Breast epithelium (tissue), 4 donors: ENCODE measurements at regions not wholly inside any gene's neighbourhood (a gene's known extent, or its start where the extent isn't known, plus 50 kb on each side); places are given as distances from the start of the nearest gene placed in this dataset.
A peak's percentile ranks its signal among the peaks of the same experiment; 100 is the strongest.
"Not testable (repeated sequence)": the region's sequence is repeated elsewhere in the genome, so short reads cannot be mapped to it uniquely, and the experiment has no call there.

Experiments used
- DNase-seq, 2 donors: peaks; one replicate each; pipeline ENCODE4 v3.0.0-alpha.2; 2019; ENCODE audit warnings: low spot score in 2 of 2
- H3K27ac ChIP-seq, 2 donors: fragments of 200-600 bp; sonication (generic) in 1 of 2; one replicate each; pipeline ENCODE4 v1.5.1; 2016 to 2019; ENCODE audit warnings: mild to moderate bottlenecking in 1 of 2
- H3K27me3 ChIP-seq, 2 donors: fragments of 200-600 bp; sonication (generic) in 1 of 2; one replicate each; pipeline versions ENCODE4 v1.5.1 to v1.6.0; 2017 to 2019; ENCODE audit warnings: control low read depth in 1 of 2, mild to moderate bottlenecking in 1 of 2
- H3K36me3 ChIP-seq: fragments of 200-600 bp; one replicate; pipeline ENCODE4 v1.5.1; 2019
- H3K4me1 ChIP-seq, 2 donors: fragments of 200-600 bp; sonication (generic); one replicate each; pipeline ENCODE4 v1.5.1; 2016 to 2019; ENCODE audit warnings: control low read depth in 1 of 2
- H3K4me3 ChIP-seq, 3 donors: fragments of 200-600 bp; sonication (generic); 1 replicate in 2 of 3; 2 replicates in 1 of 3; pipeline ENCODE4 v1.5.1; 2016 to 2019; ENCODE audit warnings: mild to moderate bottlenecking in 3 of 3, moderate library complexity in 2 of 3
- H3K9me3 ChIP-seq, 2 donors: fragments of 200-600 bp; sonication (generic) in 1 of 2; one replicate each; pipeline ENCODE4 v1.5.1; 2016 to 2019; ENCODE audit warnings: control low read depth in 1 of 2
- CTCF ChIP-seq, 3 donors: fragments of 450-650 bp; IDR thresholded peaks; one replicate each; pipeline ENCODE4 v1.5.1; 2016 to 2017; ENCODE audit warnings: antibody characterized with exemption in 3 of 3, mild to moderate bottlenecking in 3 of 3, moderate library complexity in 3 of 3
- POLR2A ChIP-seq: fragments of 450-650 bp; IDR thresholded peaks from one replicate; pipeline ENCODE4 v1.6.1; 2016; ENCODE audit warnings: antibody characterized with exemption, mild to moderate bottlenecking, moderate library complexity
- POLR2AphosphoS5 ChIP-seq, 3 donors: sonication (generic); formaldehyde crosslinking; IDR thresholded peaks; one replicate each; pipeline ENCODE4 v1.6.1; 2017; ENCODE audit warnings: antibody characterized with exemption in 3 of 3
- intact Hi-C: fragments of 100-400 bp; cut with DNase I; formaldehyde crosslinking; loops from one replicate; pipeline ENCODE4 v1.15.1; 2023; ENCODE audit warnings: low total_unique reads

- Histone ChIP-seq H3K4me3 (no peak overlapping the region), H3K4me1 (no peaks in the 10 kb centered on the region), H3K9me3 (no peaks in the 10 kb centered on the region), H3K27ac (no peak overlapping the region), H3K36me3 (no peaks in the 10 kb centered on the region), H3K27me3 (no peaks in the 10 kb centered on the region)
- intact Hi-C loops, result no loop called here
- DNase-seq, result no peak
- TF ChIP-seq CTCF (IDR thresholded peaks at IDR 0.05) (no peak), POLR2A (no peak), POLR2AphosphoS5 (IDR thresholded peaks at IDR 0.05) (no peak)
Measured at GRCh38 chr2:234898534-234899053, 53.2 kb upstream of the SH3BP4 start.

GRCh38 chr2:234888442-234888841, 63.4 kb upstream of the SH3BP4 start:
- H3K9me3 ChIP-seq, DNase-seq, H3K27me3 ChIP-seq, H3K36me3 ChIP-seq, H3K4me1 ChIP-seq: not testable (repeated sequence)
- intact Hi-C loops, result loop anchor here (5.0 kb wide), 1 partner anchor 159 kb away; no protein-coding TSS in a partner anchor
- H3K4me3 ChIP-seq, result peak overlapping the region in 2 of 3 donors; percentile 34 to 45
- peak overlapping the region in 1 of 2 donors; percentile 30 for H3K27ac ChIP-seq

- Histone ChIP-seq H3K4me3 (no peak overlapping the region), H3K9me3 (no peaks in the 10 kb centered on the region), H3K27me3 (no peaks in the 10 kb centered on the region), H3K27ac (no peak overlapping the region), H3K36me3 (no peaks in the 10 kb centered on the region), H3K4me1 (no peaks in the 10 kb centered on the region)
- TF ChIP-seq POLR2AphosphoS5 (IDR thresholded peaks at IDR 0.05) (no peak), POLR2A (no peak), CTCF (IDR thresholded peaks at IDR 0.05) (no peak)
- intact Hi-C loops, result loop anchor here (5.0 kb wide), 1 partner anchor 160 kb away; no protein-coding TSS in a partner anchor
- no peak for DNase-seq
Measured at GRCh38 chr2:234887195-234887594, 64.6 kb upstream of the SH3BP4 start.

- H3K4me1 ChIP-seq, result no peaks in the 10 kb centered on the region
- no peaks in the 10 kb centered on the region for H3K9me3 ChIP-seq
- H3K27me3 ChIP-seq, result no peaks in the 10 kb centered on the region
- DNase-seq, result no peak
- no peak overlapping the region for H3K27ac ChIP-seq
- no peaks in the 10 kb centered on the region for H3K36me3 ChIP-seq
- no peak overlapping the region for H3K4me3 ChIP-seq
- intact Hi-C loops, result loop anchor here (5.0 kb wide), 1 partner anchor 161 kb away; no protein-coding TSS in a partner anchor
- no peak for TF ChIP-seq POLR2AphosphoS5 (IDR thresholded peaks at IDR 0.05)
- no peak for TF ChIP-seq CTCF (IDR thresholded peaks at IDR 0.05)
- TF ChIP-seq POLR2A, result no peak
Measured at GRCh38 chr2:234885886-234886285, 65.9 kb upstream of the SH3BP4 start.

- Histone ChIP-seq H3K9me3 (no peaks in the 10 kb centered on the region), H3K27ac (no peak overlapping the region), H3K27me3 (no peaks in the 10 kb centered on the region), H3K4me1 (no peaks in the 10 kb centered on the region), H3K4me3 (no peak overlapping the region), H3K36me3 (no peaks in the 10 kb centered on the region)
- TF ChIP-seq POLR2AphosphoS5 (IDR thresholded peaks at IDR 0.05) (no peak), CTCF (IDR thresholded peaks at IDR 0.05) (no peak), POLR2A (no peak)
- intact Hi-C loops, result loop anchor here (5.0 kb wide), 1 partner anchor 162 kb away; no protein-coding TSS in a partner anchor
- DNase-seq, result no peak
Measured at GRCh38 chr2:234885118-234885517, 66.7 kb upstream of the SH3BP4 start.

- H3K4me1 ChIP-seq, result no peaks in the 10 kb centered on the region
- DNase-seq, result no peak
- intact Hi-C loops, result no loop called here
- no peaks in the 10 kb centered on the region for H3K27me3 ChIP-seq
- H3K4me3 ChIP-seq, result no peak overlapping the region
- no peaks in the 10 kb centered on the region for H3K36me3 ChIP-seq
- H3K27ac ChIP-seq, result no peak overlapping the region
- no peaks in the 10 kb centered on the region for H3K9me3 ChIP-seq
- TF ChIP-seq POLR2AphosphoS5 (IDR thresholded peaks at IDR 0.05), result no peak
- TF ChIP-seq CTCF (IDR thresholded peaks at IDR 0.05), result no peak
- TF ChIP-seq POLR2A, result no peak
Measured at GRCh38 chr2:234884591-234884990, 67.2 kb upstream of the SH3BP4 start.
